Right ventricle myocardium superior (tissue), 1 donor: ENCODE measurements at regions not wholly inside any gene's neighbourhood (a gene's known extent, or its start where the extent isn't known, plus 50 kb on each side); places are given as distances from the start of the nearest gene placed in this dataset.

Experiments used
- ATAC-seq: fragments of 200-7000 bp; cut with Tn5 transposase; one replicate; pipeline ENCODE4 v1.9.1; 2020; ENCODE audit warnings: mild to moderate bottlenecking; ENCODE audit not compliant: poor library complexity
- DNase-seq: peaks from one replicate; pipeline ENCODE4 v3.0.0-alpha.2; 2020
- intact Hi-C: fragments of 100-400 bp; cut with DNase I; formaldehyde crosslinking; loops from one replicate; pipeline ENCODE4 v1.11.2; 2022
- donor health status: DM: no; HTN: yes; CAD: no; lungs with severe emphysema.

- intact Hi-C loops: no loop called here
- DNase-seq (no peak), ATAC-seq (no peak)
Observed at GRCh38 chr7:116310141-116310540, 99.8 kb downstream of the TES start.

DNA sequence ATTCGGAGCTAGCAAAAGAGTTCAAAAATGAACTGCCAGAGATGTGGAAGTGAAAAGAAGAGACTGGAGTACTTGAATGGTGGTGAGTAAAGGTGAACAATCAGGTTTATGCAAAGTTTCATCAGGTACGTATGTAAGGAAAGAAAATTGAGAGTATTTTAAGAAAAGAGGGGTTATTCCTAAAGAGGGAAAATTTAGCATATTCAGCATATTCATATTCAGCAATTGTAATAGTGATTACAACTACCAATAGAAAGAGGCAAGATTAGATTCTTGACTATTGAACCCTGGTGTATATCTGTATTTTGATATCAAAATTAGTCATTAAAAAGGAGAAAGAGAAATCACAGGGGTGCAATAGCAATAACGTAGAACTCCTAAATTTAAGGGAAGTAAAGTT is 100.9 kb downstream of the TES start:
- ATAC-seq: no peak
- intact Hi-C loops: no loop called here
- DNase-seq: no peak

DNA sequence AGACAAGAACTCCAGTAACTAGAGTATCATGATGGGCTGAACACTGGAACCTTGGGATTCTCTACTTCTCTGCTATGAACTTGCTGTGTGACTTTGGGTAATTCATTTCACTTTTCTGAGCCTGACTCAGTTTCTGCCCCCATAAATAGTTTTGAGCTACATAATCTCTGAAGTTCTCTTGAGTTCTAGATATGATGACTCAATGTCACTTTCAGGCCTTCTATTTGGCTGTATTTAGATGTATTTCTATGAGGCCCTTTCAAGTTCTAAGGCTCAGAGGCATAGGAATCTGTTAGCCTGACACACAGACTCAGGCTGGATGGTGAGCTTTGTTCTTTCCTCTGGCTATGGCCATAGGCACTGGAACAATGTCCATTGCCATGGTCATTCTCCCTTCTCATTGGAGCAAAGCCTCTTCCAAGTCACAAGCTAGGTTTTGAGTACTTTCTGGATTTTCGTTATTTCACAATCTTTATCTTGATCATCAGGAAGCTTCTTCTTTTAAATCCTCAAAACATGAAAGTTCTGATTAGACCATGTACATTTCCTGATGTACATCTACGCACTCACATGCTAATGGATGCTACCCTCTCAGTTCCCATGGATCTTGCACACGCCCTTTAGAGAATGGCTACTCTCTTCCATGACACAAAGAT is 101.6 kb downstream of the TES start:
- intact Hi-C loops: no loop called here
- DNase-seq (no peak), ATAC-seq (no peak)

- intact Hi-C loops: no loop called here
- ATAC-seq (peak; percentile 19), DNase-seq (no peak)
Observed at GRCh38 chr7:116315293-116315692, 105.0 kb downstream of the TES start.

DNA sequence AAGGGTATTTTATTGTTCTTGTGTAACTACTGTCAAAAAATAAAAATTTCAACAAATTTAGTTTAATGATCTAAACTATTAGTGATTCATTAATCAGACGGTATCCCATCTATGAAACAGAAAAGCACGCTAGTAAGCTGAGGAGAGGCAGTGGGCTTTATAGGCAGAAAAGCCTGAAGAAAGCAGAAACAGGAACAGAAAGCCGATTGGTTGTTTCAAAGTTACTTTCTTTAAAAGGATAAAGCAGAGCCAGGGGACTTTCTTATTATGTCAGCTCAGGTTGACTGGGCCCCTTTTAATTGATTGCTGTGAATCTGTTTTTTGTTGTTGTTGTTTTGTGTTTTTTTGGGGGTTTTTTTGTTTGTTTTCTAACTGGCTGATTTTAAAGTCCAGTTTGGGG is 105.5 kb downstream of the TES start:
- DNase-seq: no peak
- intact Hi-C loops: no loop called here

GRCh38 chr7:116316838-116317628 is 106.7 kb downstream of the TES start:
- peak; percentile 42 for DNase-seq
- intact Hi-C loops: no loop called here
- peak; percentile 93 for ATAC-seq

More for the DNA sequence above, 105.5 kb downstream of the TES start:
- no peak for ATAC-seq

DNA sequence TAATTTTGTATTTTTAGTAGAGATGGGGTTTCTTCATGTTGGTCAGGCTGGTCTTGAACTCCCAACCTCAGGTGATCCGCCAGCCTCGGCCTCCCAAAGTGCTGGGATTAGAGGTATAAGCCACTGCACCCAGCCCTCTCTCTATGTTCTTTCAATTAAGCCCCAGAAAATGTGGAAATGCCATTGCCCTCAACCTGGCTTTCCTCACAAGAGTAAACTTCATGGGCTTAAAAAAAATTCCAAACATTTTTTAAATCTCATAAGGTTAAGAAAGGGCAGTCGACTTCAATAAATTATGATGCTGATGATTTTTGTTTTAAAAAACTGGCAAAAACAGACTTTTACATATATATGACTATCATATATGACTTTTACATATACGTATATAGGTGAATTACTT is 107.6 kb downstream of the TES start:
- ATAC-seq (no peak), DNase-seq (no peak)
- intact Hi-C loops: no loop called here

- intact Hi-C loops: no loop called here
- DNase-seq: no peak
- no peak for ATAC-seq
Observed at GRCh38 chr7:116322541-116322940, 112.2 kb downstream of the TES start.

GRCh38 chr7:116324582-116324981 is 114.2 kb downstream of the TES start:
- intact Hi-C loops: no loop called here
- DNase-seq (no peak), ATAC-seq (no peak)

- DNase-seq: no peak
- intact Hi-C loops: no loop called here
- ATAC-seq: no peak
Observed at GRCh38 chr7:116325517-116325916, 115.2 kb downstream of the TES start.

- no peak for ATAC-seq
- no peak for DNase-seq
- intact Hi-C loops: no loop called here
Observed at GRCh38 chr7:116327135-116327534, 116.8 kb downstream of the TES start.

DNA sequence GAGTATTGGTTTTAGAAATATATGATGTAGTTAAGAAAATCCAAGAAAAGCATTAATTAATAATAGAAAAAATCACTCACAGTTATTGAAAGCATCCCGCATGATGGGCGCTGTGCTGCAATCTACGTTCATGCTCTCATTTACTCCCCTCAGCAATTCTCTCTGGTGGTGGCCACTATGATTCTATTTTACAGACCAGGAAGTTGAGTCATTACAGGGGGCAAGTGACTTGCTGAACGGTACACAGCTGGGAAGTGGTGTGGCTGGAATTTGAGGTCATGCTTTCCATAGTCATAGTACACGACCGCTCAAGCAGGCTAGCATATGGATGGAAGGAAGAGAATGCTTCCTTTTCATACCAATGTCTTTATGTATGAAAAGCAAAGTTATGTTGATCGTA is 117.4 kb downstream of the TES start:
- intact Hi-C loops: no loop called here
- DNase-seq: no peak
- ATAC-seq: no peak

GRCh38 chr7:116328161-116328560 is 117.8 kb downstream of the TES start:
- intact Hi-C loops: no loop called here
- DNase-seq: no peak
- ATAC-seq: no peak

GRCh38 chr7:116329686-116330503 is 119.6 kb downstream of the TES start:
- ATAC-seq: peak; percentile 66
- DNase-seq: no peak
- intact Hi-C loops: loop anchor here (5.0 kb wide), 1 partner anchor 58 kb away; no protein-coding TSS in a partner anchor

- intact Hi-C loops: loop anchor here (5.0 kb wide), 1 partner anchor 59 kb away; no protein-coding TSS in a partner anchor
- ATAC-seq (peak; percentile 36), DNase-seq (no peak)
Observed at GRCh38 chr7:116331020-116331419, 120.7 kb downstream of the TES start.

GRCh38 chr7:116332766-116333165 is 122.4 kb downstream of the TES start:
- ATAC-seq (no peak), DNase-seq (no peak)
- intact Hi-C loops: loop anchor here (5.0 kb wide), 1 partner anchor 60 kb away; no protein-coding TSS in a partner anchor

GRCh38 chr7:116334555-116334954 is 124.2 kb downstream of the TES start:
- intact Hi-C loops: loop anchor here (5.0 kb wide), 1 partner anchor 62 kb away; no protein-coding TSS in a partner anchor
- no peak for DNase-seq
- no peak for ATAC-seq

DNA sequence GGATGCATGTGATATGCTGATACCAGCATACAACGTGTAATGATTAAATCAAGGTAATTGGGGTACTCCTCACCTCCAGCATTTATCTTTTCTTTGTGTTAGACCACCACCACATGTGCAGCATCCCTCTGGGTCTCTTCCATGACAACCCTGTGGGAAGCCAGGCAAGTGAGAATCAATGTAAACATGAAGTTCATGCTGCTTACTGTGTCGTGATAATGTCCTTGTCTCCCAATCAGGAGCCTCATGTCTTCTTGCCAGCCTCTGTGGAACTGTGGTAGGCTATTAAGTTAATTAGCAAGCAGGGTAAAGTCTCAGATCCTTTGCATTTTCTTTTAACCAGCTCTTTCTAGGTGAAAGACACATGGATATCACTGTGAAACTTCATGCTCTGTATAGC is 126.7 kb downstream of the TES start:
- intact Hi-C loops: no loop called here
- no peak for DNase-seq
- no peak for ATAC-seq

- DNase-seq (no peak), ATAC-seq (no peak)
- intact Hi-C loops: no loop called here
Observed at GRCh38 chr7:116337800-116338199, 127.5 kb downstream of the TES start.
